ENCODE measurements at regions not wholly inside any gene's neighbourhood (a gene's known extent, or its start where the extent isn't known, plus 50 kb on each side); places are given as distances from the start of the nearest gene placed in this dataset.

GRCh38 chr12:76265424-76266180 lies 82.6 kb downstream of the BBS10 start:
- TF ChIP-seq, protein P1, sequence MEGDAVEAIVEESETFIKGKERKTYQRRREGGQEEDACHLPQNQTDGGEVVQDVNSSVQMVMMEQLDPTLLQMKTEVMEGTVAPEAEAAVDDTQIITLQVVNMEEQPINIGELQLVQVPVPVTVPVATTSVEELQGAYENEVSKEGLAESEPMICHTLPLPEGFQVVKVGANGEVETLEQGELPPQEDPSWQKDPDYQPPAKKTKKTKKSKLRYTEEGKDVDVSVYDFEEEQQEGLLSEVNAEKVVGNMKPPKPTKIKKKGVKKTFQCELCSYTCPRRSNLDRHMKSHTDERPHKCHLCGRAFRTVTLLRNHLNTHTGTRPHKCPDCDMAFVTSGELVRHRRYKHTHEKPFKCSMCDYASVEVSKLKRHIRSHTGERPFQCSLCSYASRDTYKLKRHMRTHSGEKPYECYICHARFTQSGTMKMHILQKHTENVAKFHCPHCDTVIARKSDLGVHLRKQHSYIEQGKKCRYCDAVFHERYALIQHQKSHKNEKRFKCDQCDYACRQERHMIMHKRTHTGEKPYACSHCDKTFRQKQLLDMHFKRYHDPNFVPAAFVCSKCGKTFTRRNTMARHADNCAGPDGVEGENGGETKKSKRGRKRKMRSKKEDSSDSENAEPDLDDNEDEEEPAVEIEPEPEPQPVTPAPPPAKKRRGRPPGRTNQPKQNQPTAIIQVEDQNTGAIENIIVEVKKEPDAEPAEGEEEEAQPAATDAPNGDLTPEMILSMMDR (IDR thresholded peaks at IDR 0.05) = no peak
- no peak for TF ChIP-seq POLR2A (IDR thresholded peaks at IDR 0.05)
- TF ChIP-seq POLR2AphosphoS5 (IDR thresholded peaks at IDR 0.05) = no peak
- TF ChIP-seq EP300 (IDR thresholded peaks at IDR 0.05) = no peak
- Histone ChIP-seq H3K4me3 (no peak overlapping the region), H3K27ac (peak overlapping the region; percentile 73 to 80 (median 76)), H3K36me3 (no peaks in the 10 kb centered on the region), H3K9me3 (no peaks in the 10 kb centered on the region), H3K27me3 (no peaks in the 10 kb centered on the region), H3K4me1 (peaks cover 14 to 26% (median 20%) of the 10 kb centered on the region in 4 donors)
- ATAC-seq (ENCODE audit: low FRiP score in 2 of 2) (no peak), DNase-seq (no peak)
- 53 to 63% methylated on average over 3 of the region's 3 CpGs for WGBS, 2 donors

- no peaks in the 10 kb centered on the region for H3K36me3 ChIP-seq
- ATAC-seq (ENCODE audit: low FRiP score in 2 of 2) (peak; percentile 44 to 83), DNase-seq (no peak)
- H3K4me3 ChIP-seq = no peak overlapping the region
- H3K9me3 ChIP-seq = no peaks in the 10 kb centered on the region
- H3K27me3 ChIP-seq = no peaks in the 10 kb centered on the region
- peaks cover 24 to 31% (median 27%) of the 10 kb centered on the region in 4 donors for H3K4me1 ChIP-seq
- peak in 1 of 4 donors; percentile 68 for TF ChIP-seq EP300 (IDR thresholded peaks at IDR 0.05)
- TF ChIP-seq, protein P1 (IDR thresholded peaks at IDR 0.05) = no peak
- TF ChIP-seq POLR2AphosphoS5 (IDR thresholded peaks at IDR 0.05) = peak in 1 of 2 donors; percentile 35
- TF ChIP-seq POLR2A (IDR thresholded peaks at IDR 0.05) = peak in 1 of 4 donors; percentile 18
- peak overlapping the region; percentile 46 to 80 (median 74) for H3K27ac ChIP-seq
Observed at GRCh38 chr12:76264611-76265012, 83.6 kb downstream of the BBS10 start.

DNA sequence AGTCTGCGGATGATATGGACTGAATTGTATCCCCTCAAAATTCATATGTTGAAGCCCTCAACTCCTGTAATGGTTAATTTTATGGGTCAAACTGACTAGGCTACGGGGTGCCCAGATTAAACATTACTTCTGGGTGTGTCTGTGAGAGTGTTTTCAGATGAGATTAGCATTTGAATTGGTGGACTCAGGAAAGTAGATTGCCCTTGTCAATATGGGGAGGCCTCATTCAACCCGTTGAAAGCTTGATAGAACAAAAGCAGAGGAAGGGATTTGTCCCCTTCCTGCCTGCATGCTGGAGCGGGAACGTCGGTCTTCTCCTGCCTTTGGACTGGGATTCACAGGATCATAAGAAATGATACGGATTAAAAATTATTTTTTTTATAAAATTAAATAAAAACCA lies 84.5 kb downstream of the BBS10 start:
- Histone ChIP-seq H3K4me1 (peaks cover 26 to 32% (median 29%) of the 10 kb centered on the region in 4 donors), H3K36me3 (no peaks in the 10 kb centered on the region), H3K4me3 (no peak overlapping the region), H3K27ac (peak overlapping the region in 2 of 4 donors; percentile 23 to 71), H3K9me3 (no peaks in the 10 kb centered on the region), H3K27me3 (no peaks in the 10 kb centered on the region)
- TF ChIP-seq POLR2AphosphoS5 (IDR thresholded peaks at IDR 0.05) = no peak
- no peak for TF ChIP-seq POLR2A (IDR thresholded peaks at IDR 0.05)
- TF ChIP-seq, protein P1 (IDR thresholded peaks at IDR 0.05) = no peak
- no peak for TF ChIP-seq EP300 (IDR thresholded peaks at IDR 0.05)
- DNase-seq (no peak), ATAC-seq (ENCODE audit: low FRiP score in 2 of 2) (no peak)
- 81 to 83% methylated on average over 7 of the region's 7 CpGs for WGBS, 2 donors

- TF ChIP-seq POLR2AphosphoS5 (IDR thresholded peaks at IDR 0.05) = no peak
- no peak for TF ChIP-seq POLR2A (IDR thresholded peaks at IDR 0.05)
- TF ChIP-seq, protein P1 (IDR thresholded peaks at IDR 0.05) = no peak
- no peak for TF ChIP-seq EP300 (IDR thresholded peaks at IDR 0.05)
- Histone ChIP-seq H3K4me1 (peaks cover 15 to 30% (median 19%) of the 10 kb centered on the region in 4 donors), H3K9me3 (no peaks in the 10 kb centered on the region), H3K27ac (peak overlapping the region; percentile 57 to 73 (median 60)), H3K4me3 (no peak overlapping the region), H3K27me3 (no peaks in the 10 kb centered on the region), H3K36me3 (no peaks in the 10 kb centered on the region)
- no peak for DNase-seq
- no peak for ATAC-seq (ENCODE audit: low FRiP score in 2 of 2)
- 68 to 93% methylated on average over 1 of the region's 1 CpG for WGBS, 2 donors
Observed at GRCh38 chr12:76260390-76260748, 87.8 kb downstream of the BBS10 start.

Data from upper lobe of left lung (tissue), 6 donors.